Neural progenitor cell (in vitro differentiated cells): ENCODE measurements at regions not wholly inside any gene's neighbourhood (a gene's known extent, or its start where the extent isn't known, plus 50 kb on each side); places are given as distances from the start of the nearest gene placed in this dataset.

ENCODE experiments used
- CTCF ChIP-seq: fragments of 200-600 bp; sonication (generic); IDR thresholded peaks from 2 replicates; pipeline ENCODE4 v1.5.1; 2017; ENCODE audit warnings: antibody characterized with exemption, mild to moderate bottlenecking
- EZH2 ChIP-seq: fragments of 200-600 bp; sonication (generic); IDR thresholded peaks from 2 replicates; pipeline ENCODE4 v1.6.1; 2017; ENCODE audit warnings: antibody characterized with exemption, mild to moderate bottlenecking, moderate library complexity

- no peak for TF ChIP-seq CTCF
- no peak for TF ChIP-seq EZH2
These were observed 1511.1 kb downstream of the BRD1 start for GRCh38 chr22:48316257-48317250.
